GM12892 (cell line): ENCODE measurements at regions not wholly inside any gene's neighbourhood (a gene's known extent, or its start where the extent isn't known, plus 50 kb on each side); places are given as distances from the start of the nearest gene placed in this dataset.

ENCODE experiments used
- POLR2A ChIP-seq: IDR thresholded peaks from 2 replicates; pipeline ENCODE4 v1.6.1; 2011; ENCODE audit warnings: low read depth, low read length, control low read depth
- TAF1 ChIP-seq: IDR thresholded peaks from 2 replicates; pipeline ENCODE4 v1.6.1; 2011; ENCODE audit warnings: low read depth, mild to moderate bottlenecking, control low read depth, low read length, borderline replicate concordance

DNA sequence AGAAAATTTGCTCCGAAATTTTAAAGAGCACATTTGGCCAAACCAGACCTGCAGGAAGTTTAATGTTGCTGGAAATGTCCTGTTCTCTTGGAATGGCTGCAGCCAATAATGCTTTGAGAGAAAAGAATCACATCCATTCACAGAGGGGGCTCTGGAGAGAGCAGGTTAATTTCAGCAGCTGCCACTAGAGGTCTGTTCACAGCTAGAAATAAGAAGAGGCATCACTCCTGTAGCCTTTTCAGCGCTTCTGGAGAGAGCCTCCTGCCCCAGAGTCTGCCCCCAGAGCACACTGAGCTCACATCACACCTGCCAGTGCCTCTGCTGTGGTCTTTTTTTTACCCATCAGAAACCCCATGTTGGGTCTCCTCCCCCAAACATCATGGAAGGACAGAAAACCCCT, 124.8 kb upstream of the RAD23B start:
- TF ChIP-seq TAF1 (no peak), POLR2A (no peak)
